GM21737 (cell line): ENCODE measurements at regions not wholly inside any gene's neighbourhood (a gene's known extent, or its start where the extent isn't known, plus 50 kb on each side); places are given as distances from the start of the nearest gene placed in this dataset.

Experiments used
- ATAC-seq: cut with Tn5 transposase; IDR thresholded peaks from one replicate; pipeline ENCODE4 v1.9.1; 2021; ENCODE audit warnings: mild to moderate bottlenecking, moderate library complexity; ENCODE audit not compliant: unreplicated experiment

- ATAC-seq, result no peak
These were observed 140.1 kb upstream of the GMDS start for GRCh38 chr6:2385471-2385983.

GRCh38 chr6:2384528-2384927 lies 139.1 kb upstream of the GMDS start:
- ATAC-seq, result no peak

- ATAC-seq, result no peak
These were observed 136.7 kb upstream of the GMDS start for GRCh38 chr6:2381872-2382661.

GRCh38 chr6:2378891-2379652 lies 133.7 kb upstream of the GMDS start:
- no peak for ATAC-seq

GRCh38 chr6:2378046-2378657 lies 132.7 kb upstream of the GMDS start:
- ATAC-seq, result no peak

GRCh38 chr6:2376429-2377355 lies 131.3 kb upstream of the GMDS start:
- ATAC-seq, result no peak

GRCh38 chr6:2375443-2375842 lies 130.0 kb upstream of the GMDS start:
- ATAC-seq, result no peak

GRCh38 chr6:2369606-2370005 lies 124.2 kb upstream of the GMDS start:
- ATAC-seq, result no peak

- ATAC-seq, result no peak
These were observed 117.8 kb upstream of the GMDS start for GRCh38 chr6:2363211-2363610.

- no peak for ATAC-seq
These were observed 115.8 kb upstream of the GMDS start for GRCh38 chr6:2361195-2361594.

GRCh38 chr6:2360716-2361115 lies 115.3 kb upstream of the GMDS start:
- ATAC-seq, result no peak

GRCh38 chr6:2360126-2360525 lies 114.7 kb upstream of the GMDS start:
- ATAC-seq, result no peak

- ATAC-seq, result no peak
These were observed 109.7 kb upstream of the GMDS start for GRCh38 chr6:2355150-2355549.

- ATAC-seq, result no peak
These were observed 108.7 kb upstream of the GMDS start for GRCh38 chr6:2354138-2354491.

GRCh38 chr6:2353412-2354137 lies 108.2 kb upstream of the GMDS start:
- no peak for ATAC-seq

- no peak for ATAC-seq
These were observed 106.5 kb upstream of the GMDS start for GRCh38 chr6:2351807-2352431.

- ATAC-seq, result no peak
These were observed 105.7 kb upstream of the GMDS start for GRCh38 chr6:2351090-2351489.

GRCh38 chr6:2346078-2346477 lies 100.7 kb upstream of the GMDS start:
- ATAC-seq, result no peak

- ATAC-seq, result no peak
These were observed 99.0 kb upstream of the GMDS start for GRCh38 chr6:2344319-2344905.
